Neural cell (in vitro differentiated cells): ENCODE measurements at regions not wholly inside any gene's neighbourhood (a gene's known extent, or its start where the extent isn't known, plus 50 kb on each side); places are given as distances from the start of the nearest gene placed in this dataset.

ENCODE experiments used
- H2AFZ ChIP-seq: fragments of 200-600, 300-800 bp; sonication (generic), shearing (Covaris generic); 2 replicates; pipeline ENCODE4 v1.6.0; 2014; ENCODE audit warnings: low read depth, mild to moderate bottlenecking, antibody characterized with exemption, low read length, moderate library complexity
- H3F3A ChIP-seq: fragments of 200-600 bp; shearing (Covaris generic); 2 replicates; pipeline ENCODE4 v1.6.1; 2016; ENCODE audit warnings: mild to moderate bottlenecking, moderate library complexity, mixed read lengths, antibody characterized with exemption, low read length; ENCODE audit not compliant: insufficient read depth, poor library complexity, severe bottlenecking
- H3K27ac ChIP-seq: fragments of 200-600, 300-800 bp; sonication (generic), shearing (Covaris generic); 2 replicates; pipeline ENCODE4 v1.5.1; 2014; ENCODE audit warnings: mild to moderate bottlenecking, low read length, moderate library complexity
- H3K27me3 ChIP-seq: fragments of 300-800, 200-600 bp; sonication (generic), shearing (Covaris generic); 2 replicates; pipeline ENCODE4 v1.6.0; 2014; ENCODE audit warnings: mild to moderate bottlenecking, low read depth, low read length, moderate library complexity; ENCODE audit not compliant: insufficient read depth
- H3K36me3 ChIP-seq: fragments of 300-800, 200-600 bp; sonication (generic), shearing (Covaris generic); 2 replicates; pipeline ENCODE4 v1.5.1; 2014; ENCODE audit warnings: mild to moderate bottlenecking, antibody characterized with exemption, low read length, moderate library complexity; ENCODE audit not compliant: insufficient read depth
- H3K4me2 ChIP-seq: fragments of 300-800, 200-600 bp; sonication (generic), shearing (Covaris generic); 2 replicates; pipeline ENCODE4 v1.6.0; 2014; ENCODE audit warnings: mild to moderate bottlenecking, low read length
- H3K4me3 ChIP-seq: fragments of 300-800, 200-600 bp; sonication (generic), shearing (Covaris generic); 2 replicates; pipeline ENCODE4 v1.5.1; 2014; ENCODE audit warnings: mild to moderate bottlenecking, low read length, moderate library complexity
- H3K79me2 ChIP-seq: fragments of 200-600 bp; shearing (Covaris generic); replicated peaks from 2 replicates; pipeline ENCODE4 v1.6.0; 2014; ENCODE audit warnings: mild to moderate bottlenecking, low read length, moderate library complexity; ENCODE audit not compliant: insufficient read depth
- H3K9ac ChIP-seq: fragments of 300-800, 200-600 bp; sonication (generic), shearing (Covaris generic); 2 replicates; pipeline ENCODE4 v1.6.1; 2016; ENCODE audit warnings: mild to moderate bottlenecking, low read length, mixed read lengths
- H3K9me2 ChIP-seq: fragments of 200-600 bp; shearing (Covaris generic); 2 replicates; pipeline ENCODE4 v1.6.1; 2016; ENCODE audit warnings: mild to moderate bottlenecking, low read length, mixed read lengths; ENCODE audit not compliant: insufficient read depth
- H3K9me3 ChIP-seq: fragments of 200-600, 300-800 bp; sonication (generic), shearing (Covaris generic); 2 replicates; pipeline ENCODE4 v1.6.1; 2016; ENCODE audit warnings: mild to moderate bottlenecking, mixed run types, low read length, moderate library complexity, mixed read lengths
- H4K20me1 ChIP-seq: fragments of 200-600 bp; shearing (Covaris generic); 2 replicates; pipeline ENCODE4 v1.6.1; 2016; ENCODE audit warnings: mild to moderate bottlenecking, mixed run types; ENCODE audit not compliant: insufficient read depth
- EP300 ChIP-seq: fragments of 450-650 bp; conservative IDR thresholded peaks from 2 replicates; pipeline ENCODE4 v1.6.1; 2014; ENCODE audit warnings: antibody characterized with exemption, mild to moderate bottlenecking, moderate library complexity; ENCODE audit not compliant: poor library complexity, severe bottlenecking
- EZH2 ChIP-seq: fragments of 200-600, 300-800 bp; shearing (Covaris generic), sonication (generic); IDR thresholded peaks from 2 replicates; pipeline ENCODE4 v1.6.1; 2014; ENCODE audit warnings: antibody characterized with exemption, low read length, borderline replicate concordance, mild to moderate bottlenecking; ENCODE audit not compliant: insufficient read depth, poor library complexity, severe bottlenecking
- MXI1 ChIP-seq: fragments of 450-650 bp; conservative IDR thresholded peaks from 2 replicates; pipeline ENCODE4 v1.6.1; 2014; ENCODE audit warnings: antibody characterized with exemption, mild to moderate bottlenecking; ENCODE audit not compliant: poor library complexity, severe bottlenecking
- POLR2AphosphoS5 ChIP-seq: IDR thresholded peaks from 2 replicates; pipeline ENCODE4 v1.6.1; 2012
- RAD21 ChIP-seq: fragments of 450-650 bp; conservative IDR thresholded peaks from 2 replicates; pipeline ENCODE4 v1.6.1; 2014; ENCODE audit warnings: antibody characterized with exemption, mild to moderate bottlenecking, moderate library complexity
- SMC3 ChIP-seq: fragments of 450-650 bp; conservative IDR thresholded peaks from 2 replicates; pipeline ENCODE4 v1.6.1; 2014; ENCODE audit warnings: antibody characterized with exemption, mild to moderate bottlenecking, moderate library complexity; ENCODE audit not compliant: poor library complexity
- TAF1 ChIP-seq: IDR thresholded peaks from 2 replicates; pipeline ENCODE4 v1.6.1; 2012; ENCODE audit warnings: low read depth
- TF ChIP-seq, protein P1 (sequence below): fragments of 450-650 bp; IDR thresholded peaks from 2 replicates; pipeline ENCODE4 v1.5.1; 2014; ENCODE audit warnings: antibody characterized with exemption, mild to moderate bottlenecking, moderate library complexity; ENCODE audit not compliant: poor library complexity, severe bottlenecking
- TF ChIP-seq, protein P2 (sequence below): IDR thresholded peaks from 2 replicates; pipeline ENCODE4 v1.6.1; 2012; ENCODE audit warnings: borderline replicate concordance

DNA sequence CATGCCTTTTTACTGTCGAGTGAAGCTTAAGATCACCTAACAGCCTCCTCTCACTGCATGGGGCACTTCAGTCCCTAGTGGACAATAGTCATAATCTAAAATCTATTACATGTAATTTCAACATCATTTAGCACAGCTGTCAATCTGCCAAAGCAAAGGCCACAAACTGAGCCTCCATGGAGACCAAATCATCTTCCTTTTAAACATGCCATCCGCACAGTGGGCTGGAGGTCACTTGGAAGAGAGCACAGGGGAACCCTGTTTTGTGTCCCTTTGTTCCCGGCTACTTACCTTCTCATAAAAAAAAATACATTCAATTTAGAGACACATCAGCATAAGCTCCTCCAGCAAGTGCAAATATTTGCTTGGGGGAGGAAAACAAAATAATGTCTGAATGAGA, 167.3 kb downstream of the SQOR start:
- H3K79me2 ChIP-seq, result no peaks in the 10 kb centered on the region
- no peaks in the 10 kb centered on the region for H3K27me3 ChIP-seq
- H3K9me2 ChIP-seq, result no peaks in the 10 kb centered on the region
- H3K9ac ChIP-seq, result peak overlapping the region; percentile 54
- H3K27ac ChIP-seq, result peak overlapping the region; percentile 90
- peak overlapping the region; percentile 6 for H3K4me2 ChIP-seq
- H3K9me3 ChIP-seq, result no peaks in the 10 kb centered on the region
- no peaks in the 10 kb centered on the region for H3K36me3 ChIP-seq
- TF ChIP-seq, protein P1, sequence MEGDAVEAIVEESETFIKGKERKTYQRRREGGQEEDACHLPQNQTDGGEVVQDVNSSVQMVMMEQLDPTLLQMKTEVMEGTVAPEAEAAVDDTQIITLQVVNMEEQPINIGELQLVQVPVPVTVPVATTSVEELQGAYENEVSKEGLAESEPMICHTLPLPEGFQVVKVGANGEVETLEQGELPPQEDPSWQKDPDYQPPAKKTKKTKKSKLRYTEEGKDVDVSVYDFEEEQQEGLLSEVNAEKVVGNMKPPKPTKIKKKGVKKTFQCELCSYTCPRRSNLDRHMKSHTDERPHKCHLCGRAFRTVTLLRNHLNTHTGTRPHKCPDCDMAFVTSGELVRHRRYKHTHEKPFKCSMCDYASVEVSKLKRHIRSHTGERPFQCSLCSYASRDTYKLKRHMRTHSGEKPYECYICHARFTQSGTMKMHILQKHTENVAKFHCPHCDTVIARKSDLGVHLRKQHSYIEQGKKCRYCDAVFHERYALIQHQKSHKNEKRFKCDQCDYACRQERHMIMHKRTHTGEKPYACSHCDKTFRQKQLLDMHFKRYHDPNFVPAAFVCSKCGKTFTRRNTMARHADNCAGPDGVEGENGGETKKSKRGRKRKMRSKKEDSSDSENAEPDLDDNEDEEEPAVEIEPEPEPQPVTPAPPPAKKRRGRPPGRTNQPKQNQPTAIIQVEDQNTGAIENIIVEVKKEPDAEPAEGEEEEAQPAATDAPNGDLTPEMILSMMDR, result peak; percentile 17
- TF ChIP-seq, protein P2, sequence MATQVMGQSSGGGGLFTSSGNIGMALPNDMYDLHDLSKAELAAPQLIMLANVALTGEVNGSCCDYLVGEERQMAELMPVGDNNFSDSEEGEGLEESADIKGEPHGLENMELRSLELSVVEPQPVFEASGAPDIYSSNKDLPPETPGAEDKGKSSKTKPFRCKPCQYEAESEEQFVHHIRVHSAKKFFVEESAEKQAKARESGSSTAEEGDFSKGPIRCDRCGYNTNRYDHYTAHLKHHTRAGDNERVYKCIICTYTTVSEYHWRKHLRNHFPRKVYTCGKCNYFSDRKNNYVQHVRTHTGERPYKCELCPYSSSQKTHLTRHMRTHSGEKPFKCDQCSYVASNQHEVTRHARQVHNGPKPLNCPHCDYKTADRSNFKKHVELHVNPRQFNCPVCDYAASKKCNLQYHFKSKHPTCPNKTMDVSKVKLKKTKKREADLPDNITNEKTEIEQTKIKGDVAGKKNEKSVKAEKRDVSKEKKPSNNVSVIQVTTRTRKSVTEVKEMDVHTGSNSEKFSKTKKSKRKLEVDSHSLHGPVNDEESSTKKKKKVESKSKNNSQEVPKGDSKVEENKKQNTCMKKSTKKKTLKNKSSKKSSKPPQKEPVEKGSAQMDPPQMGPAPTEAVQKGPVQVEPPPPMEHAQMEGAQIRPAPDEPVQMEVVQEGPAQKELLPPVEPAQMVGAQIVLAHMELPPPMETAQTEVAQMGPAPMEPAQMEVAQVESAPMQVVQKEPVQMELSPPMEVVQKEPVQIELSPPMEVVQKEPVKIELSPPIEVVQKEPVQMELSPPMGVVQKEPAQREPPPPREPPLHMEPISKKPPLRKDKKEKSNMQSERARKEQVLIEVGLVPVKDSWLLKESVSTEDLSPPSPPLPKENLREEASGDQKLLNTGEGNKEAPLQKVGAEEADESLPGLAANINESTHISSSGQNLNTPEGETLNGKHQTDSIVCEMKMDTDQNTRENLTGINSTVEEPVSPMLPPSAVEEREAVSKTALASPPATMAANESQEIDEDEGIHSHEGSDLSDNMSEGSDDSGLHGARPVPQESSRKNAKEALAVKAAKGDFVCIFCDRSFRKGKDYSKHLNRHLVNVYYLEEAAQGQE, result no peak
- TF ChIP-seq TAF1 (no peak), MXI1 (no peak), POLR2AphosphoS5 (peak; percentile 72), EP300 (no peak), RAD21 (no peak), SMC3 (no peak)
- H2AFZ ChIP-seq, result no peak overlapping the region
- peaks cover 8% of the 10 kb centered on the region for H3F3A ChIP-seq
- no peaks in the 10 kb centered on the region for H4K20me1 ChIP-seq
- H3K4me3 ChIP-seq, result peak overlapping the region; percentile 30

DNA sequence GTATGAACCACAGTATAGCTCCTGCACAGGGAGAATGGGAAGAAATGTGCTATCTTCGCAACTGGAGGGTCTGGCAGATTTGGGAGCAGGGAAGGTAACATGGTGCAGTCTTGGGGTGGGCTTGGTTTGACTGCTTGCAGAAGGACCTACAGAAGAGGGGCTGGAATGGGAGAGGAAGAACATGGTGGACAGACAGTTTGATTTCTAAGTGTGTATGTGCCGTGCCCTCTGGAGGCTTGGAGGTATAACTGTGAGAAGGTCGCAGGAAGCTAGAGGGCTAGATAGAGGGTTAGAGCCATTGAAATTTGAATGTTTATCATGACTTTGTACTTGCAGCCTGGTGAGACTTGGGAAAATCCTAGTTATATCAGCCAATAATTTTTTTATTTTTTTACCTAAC, 169.2 kb downstream of the SQOR start:
- no peaks in the 10 kb centered on the region for H4K20me1 ChIP-seq
- no peaks in the 10 kb centered on the region for H3K27me3 ChIP-seq
- H3K4me2 ChIP-seq, result no peak overlapping the region
- H3K27ac ChIP-seq, result peak overlapping the region; percentile 90
- H2AFZ ChIP-seq, result no peak overlapping the region
- H3K9me2 ChIP-seq, result no peaks in the 10 kb centered on the region
- H3K4me3 ChIP-seq, result no peak overlapping the region
- no peaks in the 10 kb centered on the region for H3K79me2 ChIP-seq
- H3F3A ChIP-seq, result peaks cover 8% of the 10 kb centered on the region
- H3K9ac ChIP-seq, result no peak overlapping the region
- no peaks in the 10 kb centered on the region for H3K36me3 ChIP-seq
- TF ChIP-seq EZH2, result no peak
- no peak for TF ChIP-seq MXI1
- TF ChIP-seq EP300, result no peak
- TF ChIP-seq SMC3, result no peak
- TF ChIP-seq POLR2AphosphoS5, result no peak
- H3K9me3 ChIP-seq, result no peaks in the 10 kb centered on the region
